NB4 (cell line): ENCODE measurements at regions not wholly inside any gene's neighbourhood (a gene's known extent, or its start where the extent isn't known, plus 50 kb on each side); places are given as distances from the start of the nearest gene placed in this dataset.

Experiments
- MYC ChIP-seq: IDR thresholded peaks from 2 replicates; pipeline ENCODE4 v1.6.1; 2011; ENCODE audit warnings: low read depth, low read length
- TF ChIP-seq, protein P1 (sequence below): IDR thresholded peaks from one replicate; pipeline ENCODE4 v1.5.1; 2012; ENCODE audit warnings: low read depth, low read length

DNA sequence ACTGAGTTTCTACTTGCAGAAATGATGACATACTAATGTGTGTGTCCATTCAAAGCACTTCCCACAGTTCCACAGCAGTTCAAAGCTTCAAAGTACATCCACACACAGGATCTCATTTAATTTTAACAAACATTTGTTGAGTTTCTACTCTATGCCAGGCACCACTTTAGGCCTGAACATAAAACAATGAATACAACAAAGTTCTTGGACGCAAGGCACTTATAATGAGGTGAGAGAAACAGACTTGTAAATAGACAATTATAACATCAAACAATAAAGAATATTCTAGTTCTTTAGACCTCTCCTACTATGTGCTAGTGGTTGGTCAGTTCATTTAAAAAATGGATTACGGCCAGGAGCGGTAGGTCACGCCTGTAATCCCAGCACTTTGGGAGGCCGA, 82.0 kb upstream of the SPANXB1 start:
- TF ChIP-seq, protein P1, sequence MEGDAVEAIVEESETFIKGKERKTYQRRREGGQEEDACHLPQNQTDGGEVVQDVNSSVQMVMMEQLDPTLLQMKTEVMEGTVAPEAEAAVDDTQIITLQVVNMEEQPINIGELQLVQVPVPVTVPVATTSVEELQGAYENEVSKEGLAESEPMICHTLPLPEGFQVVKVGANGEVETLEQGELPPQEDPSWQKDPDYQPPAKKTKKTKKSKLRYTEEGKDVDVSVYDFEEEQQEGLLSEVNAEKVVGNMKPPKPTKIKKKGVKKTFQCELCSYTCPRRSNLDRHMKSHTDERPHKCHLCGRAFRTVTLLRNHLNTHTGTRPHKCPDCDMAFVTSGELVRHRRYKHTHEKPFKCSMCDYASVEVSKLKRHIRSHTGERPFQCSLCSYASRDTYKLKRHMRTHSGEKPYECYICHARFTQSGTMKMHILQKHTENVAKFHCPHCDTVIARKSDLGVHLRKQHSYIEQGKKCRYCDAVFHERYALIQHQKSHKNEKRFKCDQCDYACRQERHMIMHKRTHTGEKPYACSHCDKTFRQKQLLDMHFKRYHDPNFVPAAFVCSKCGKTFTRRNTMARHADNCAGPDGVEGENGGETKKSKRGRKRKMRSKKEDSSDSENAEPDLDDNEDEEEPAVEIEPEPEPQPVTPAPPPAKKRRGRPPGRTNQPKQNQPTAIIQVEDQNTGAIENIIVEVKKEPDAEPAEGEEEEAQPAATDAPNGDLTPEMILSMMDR, result no peak
- TF ChIP-seq MYC, result no peak
